Natural killer cell (primary cell): ENCODE measurements at regions not wholly inside any gene's neighbourhood (a gene's known extent, or its start where the extent isn't known, plus 50 kb on each side); places are given as distances from the start of the nearest gene placed in this dataset.

ENCODE experiments used
- ATAC-seq, 3 donors: fragments of 150-1000 bp in 2 of 3; fragments of 200-7000 bp in 1 of 3; cut with Tn5 transposase; 1 replicate in 1 of 3; 2 replicates in 2 of 3; pipeline ENCODE4 v1.10.0; 2021; ENCODE audit warnings: mild to moderate bottlenecking in 2 of 3, moderate library complexity in 2 of 3
- DNase-seq, 2 donors: peaks; one replicate each; pipeline versions ENCODE4 v3.0.0 to v3.0.0-alpha.2; 2013 to 2021; ENCODE audit warnings: mixed read lengths in 1 of 2
- H3K27ac ChIP-seq: one replicate; pipeline ENCODE4 v1.5.1; 2013; ENCODE audit warnings: mild to moderate bottlenecking, low read length
- H3K27me3 ChIP-seq: one replicate; pipeline ENCODE4 v1.6.1; 2013; ENCODE audit warnings: low read length; ENCODE audit not compliant: control insufficient read depth, insufficient read depth
- H3K36me3 ChIP-seq: one replicate; pipeline ENCODE4 v1.6.1; 2013; ENCODE audit warnings: low read length; ENCODE audit not compliant: control insufficient read depth, insufficient read depth
- H3K4me1 ChIP-seq: one replicate; pipeline ENCODE4 v1.6.1; 2013; ENCODE audit warnings: low read length; ENCODE audit not compliant: control insufficient read depth, insufficient read depth
- H3K4me3 ChIP-seq: one replicate; pipeline ENCODE4 v1.5.1; 2013; ENCODE audit warnings: low read length
- H3K9me3 ChIP-seq: one replicate; pipeline ENCODE4 v1.6.1; 2013; ENCODE audit warnings: low read length; ENCODE audit not compliant: control insufficient read depth, insufficient read depth
- H3K27ac Mint-ChIP-seq, 2 donors: one replicate each; pipeline ENCODE4 v1.8.0; 2022; ENCODE audit warnings: mild to moderate bottlenecking in 2 of 2, mixed read lengths in 2 of 2, moderate library complexity in 1 of 2
- H3K27me3 Mint-ChIP-seq, 2 donors: one replicate each; pipeline ENCODE4 v1.8.0; 2022; ENCODE audit warnings: low read depth in 2 of 2, mixed read lengths in 2 of 2
- H3K36me3 Mint-ChIP-seq: one replicate; pipeline ENCODE4 v1.8.0; 2022; ENCODE audit warnings: mixed read lengths
- H3K4me1 Mint-ChIP-seq, 2 donors: one replicate each; pipeline ENCODE4 v1.8.0; 2022; ENCODE audit warnings: mixed read lengths in 2 of 2
- H3K4me3 Mint-ChIP-seq: one replicate; pipeline ENCODE4 v1.8.0; 2022; ENCODE audit warnings: mild to moderate bottlenecking, moderate library complexity, mixed read lengths
- H3K9me3 Mint-ChIP-seq, 2 donors: one replicate each; pipeline ENCODE4 v1.8.0; 2022; ENCODE audit warnings: mixed read lengths in 2 of 2
- WGBS: methylation state at CpG from one replicate; pipeline ENCODE4 v1.1.7; 2013; ENCODE audit warnings: missing lambda C conversion rate; ENCODE audit not compliant: insufficient coverage; 5-methylcytosine and 5-hydroxymethylcytosine counted together
- intact Hi-C: fragments of 100-400 bp; cut with micrococcal nuclease; formaldehyde crosslinking; loops from one replicate; pipeline ENCODE4 v1.14.2; 2022
- TF ChIP-seq, protein P1 (sequence below): fragments of 200-600 bp; IDR thresholded peaks from one replicate; pipeline ENCODE4 v1.8.0; 2022; ENCODE audit warnings: antibody characterized with exemption

DNA sequence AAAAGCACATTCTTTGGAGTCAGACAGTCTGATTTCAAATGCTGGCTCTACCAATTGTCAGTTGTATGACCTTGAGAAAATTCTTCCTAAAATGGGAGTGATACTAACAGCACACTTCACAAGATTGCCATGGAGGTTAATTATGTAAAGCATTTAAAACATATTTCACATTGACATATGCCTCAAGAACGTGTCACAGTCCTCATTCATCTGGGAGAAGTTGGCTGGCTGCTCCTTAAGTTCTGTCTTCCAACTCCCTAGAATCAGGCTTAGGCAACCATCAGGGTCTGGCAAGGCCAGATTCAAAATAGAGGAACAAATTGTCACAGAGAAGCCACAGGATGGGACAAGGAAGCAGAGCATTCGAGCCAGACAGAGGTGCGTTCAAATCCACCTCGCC is 228.0 kb upstream of the RND3 start:
- H3K4me3 ChIP-seq, result no peak overlapping the region
- H3K9me3 Mint-ChIP-seq, result peaks cover 16 to 18% of the 10 kb centered on the region in 2 donors
- no peaks in the 10 kb centered on the region for H3K4me1 Mint-ChIP-seq
- no peak for DNase-seq
- H3K4me3 Mint-ChIP-seq, result no peak overlapping the region
- H3K36me3 ChIP-seq, result no peaks in the 10 kb centered on the region
- TF ChIP-seq, protein P1, sequence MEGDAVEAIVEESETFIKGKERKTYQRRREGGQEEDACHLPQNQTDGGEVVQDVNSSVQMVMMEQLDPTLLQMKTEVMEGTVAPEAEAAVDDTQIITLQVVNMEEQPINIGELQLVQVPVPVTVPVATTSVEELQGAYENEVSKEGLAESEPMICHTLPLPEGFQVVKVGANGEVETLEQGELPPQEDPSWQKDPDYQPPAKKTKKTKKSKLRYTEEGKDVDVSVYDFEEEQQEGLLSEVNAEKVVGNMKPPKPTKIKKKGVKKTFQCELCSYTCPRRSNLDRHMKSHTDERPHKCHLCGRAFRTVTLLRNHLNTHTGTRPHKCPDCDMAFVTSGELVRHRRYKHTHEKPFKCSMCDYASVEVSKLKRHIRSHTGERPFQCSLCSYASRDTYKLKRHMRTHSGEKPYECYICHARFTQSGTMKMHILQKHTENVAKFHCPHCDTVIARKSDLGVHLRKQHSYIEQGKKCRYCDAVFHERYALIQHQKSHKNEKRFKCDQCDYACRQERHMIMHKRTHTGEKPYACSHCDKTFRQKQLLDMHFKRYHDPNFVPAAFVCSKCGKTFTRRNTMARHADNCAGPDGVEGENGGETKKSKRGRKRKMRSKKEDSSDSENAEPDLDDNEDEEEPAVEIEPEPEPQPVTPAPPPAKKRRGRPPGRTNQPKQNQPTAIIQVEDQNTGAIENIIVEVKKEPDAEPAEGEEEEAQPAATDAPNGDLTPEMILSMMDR, result no peak
- H3K4me1 ChIP-seq, result no peaks in the 10 kb centered on the region
- no peak for ATAC-seq
- WGBS, result 80% methylated on average over 4 of the region's 4 CpGs
- no peak overlapping the region for H3K27ac ChIP-seq
- intact Hi-C loops, result no loop called here
- no peak overlapping the region for H3K27ac Mint-ChIP-seq
- H3K9me3 ChIP-seq, result no peaks in the 10 kb centered on the region
- peaks cover 8% of the 10 kb centered on the region for H3K36me3 Mint-ChIP-seq
- H3K27me3 Mint-ChIP-seq, result no peaks in the 10 kb centered on the region
- no peaks in the 10 kb centered on the region for H3K27me3 ChIP-seq

DNA sequence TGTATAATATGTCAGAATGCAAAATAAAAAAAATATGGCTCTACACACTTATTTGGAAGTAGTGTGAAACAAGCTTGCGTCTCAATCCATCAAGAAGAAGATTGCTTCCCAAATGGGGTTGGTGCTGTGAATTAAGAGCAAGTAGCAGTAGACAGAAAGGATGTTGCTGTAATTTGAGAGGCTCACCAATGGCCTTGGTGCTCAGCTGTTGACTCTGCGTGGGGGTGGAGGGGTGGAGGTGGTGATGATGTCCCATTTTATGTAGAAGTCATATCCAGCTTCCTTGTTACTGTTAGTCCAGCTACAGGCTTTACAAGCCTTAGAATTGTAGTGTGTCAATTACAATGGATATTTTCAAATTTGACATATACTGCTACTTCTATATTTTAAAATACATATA is 223.4 kb upstream of the RND3 start:
- H3K4me3 ChIP-seq, result no peak overlapping the region
- peaks cover 13 to 17% of the 10 kb centered on the region in 2 donors for H3K9me3 Mint-ChIP-seq
- WGBS, result 72% methylated on average over 2 of the region's 2 CpGs
- intact Hi-C loops, result no loop called here
- H3K36me3 Mint-ChIP-seq, result no peaks in the 10 kb centered on the region
- no peak overlapping the region for H3K27ac ChIP-seq
- H3K27ac Mint-ChIP-seq, result no peak overlapping the region
- no peak for DNase-seq
- H3K27me3 ChIP-seq, result no peaks in the 10 kb centered on the region
- H3K4me1 Mint-ChIP-seq, result no peaks in the 10 kb centered on the region
- H3K9me3 ChIP-seq, result no peaks in the 10 kb centered on the region
- no peaks in the 10 kb centered on the region for H3K4me1 ChIP-seq
- TF ChIP-seq, protein P1, result no peak
- H3K27me3 Mint-ChIP-seq, result no peaks in the 10 kb centered on the region
- H3K36me3 ChIP-seq, result no peaks in the 10 kb centered on the region
- no peak overlapping the region for H3K4me3 Mint-ChIP-seq
- no peak for ATAC-seq

DNA sequence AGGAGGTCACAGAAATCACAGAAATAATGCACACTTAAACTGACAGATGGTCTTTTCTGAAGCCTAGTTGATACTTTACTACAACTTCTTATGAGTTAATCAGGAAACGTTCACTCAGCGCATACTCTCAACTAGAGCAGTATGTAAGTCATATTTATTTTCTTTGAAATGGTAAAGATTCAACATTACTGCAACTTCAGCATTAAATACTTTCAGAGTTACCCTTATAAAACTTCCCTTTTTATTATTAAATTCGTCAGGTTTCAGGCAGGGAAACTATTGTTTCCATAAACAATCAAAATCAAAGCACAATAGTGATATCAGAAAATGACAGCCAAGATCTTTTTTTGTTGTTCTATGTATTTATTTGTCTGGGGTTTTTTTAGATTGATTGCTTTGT is 222.6 kb upstream of the RND3 start:
- DNase-seq (no peak), ATAC-seq (no peak)
- no peaks in the 10 kb centered on the region for H3K36me3 Mint-ChIP-seq
- Histone ChIP-seq H3K36me3 (no peaks in the 10 kb centered on the region), H3K9me3 (no peaks in the 10 kb centered on the region), H3K27me3 (no peaks in the 10 kb centered on the region), H3K4me1 (no peaks in the 10 kb centered on the region), H3K4me3 (no peak overlapping the region), H3K27ac (no peak overlapping the region)
- H3K4me3 Mint-ChIP-seq, result no peak overlapping the region
- H3K27ac Mint-ChIP-seq, result no peak overlapping the region
- H3K27me3 Mint-ChIP-seq, result no peaks in the 10 kb centered on the region
- no peaks in the 10 kb centered on the region for H3K4me1 Mint-ChIP-seq
- 76% methylated on average over 2 of the region's 3 CpGs for WGBS
- intact Hi-C loops, result no loop called here
- H3K9me3 Mint-ChIP-seq, result peaks cover 13 to 17% of the 10 kb centered on the region in 2 donors
- TF ChIP-seq, protein P1, result no peak

DNA sequence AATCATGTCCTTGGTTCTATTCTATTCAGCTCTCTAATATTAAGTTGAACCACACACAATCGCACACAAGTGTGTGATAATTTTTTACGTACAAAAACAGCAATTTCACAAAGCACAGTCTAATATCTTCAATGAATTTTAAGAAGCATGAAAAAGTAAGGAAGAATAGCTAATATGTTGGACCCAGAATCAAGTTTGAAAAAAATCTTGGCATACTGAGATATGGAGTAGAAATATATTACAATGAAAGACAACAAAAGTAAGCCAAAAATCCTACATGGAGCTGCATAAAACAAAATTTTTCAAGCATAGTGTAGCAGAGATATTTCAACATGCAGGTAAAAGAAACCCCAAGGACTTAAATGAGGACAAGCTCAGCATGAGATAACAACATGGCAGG is 219.1 kb upstream of the RND3 start:
- no peaks in the 10 kb centered on the region for H3K9me3 ChIP-seq
- Mint-ChIP-seq H3K9me3 (peaks cover 5 to 12% of the 10 kb centered on the region in 2 donors), H3K27me3 (no peaks in the 10 kb centered on the region), H3K4me1 (no peaks in the 10 kb centered on the region), H3K4me3 (no peak overlapping the region), H3K36me3 (no peaks in the 10 kb centered on the region), H3K27ac (no peak overlapping the region)
- no peaks in the 10 kb centered on the region for H3K27me3 ChIP-seq
- no peaks in the 10 kb centered on the region for H3K36me3 ChIP-seq
- no peak overlapping the region for H3K4me3 ChIP-seq
- no peaks in the 10 kb centered on the region for H3K4me1 ChIP-seq
- TF ChIP-seq, protein P1, result no peak
- DNase-seq, result no peak
- WGBS, result no CpG with 5 or more reads among the region's 2 CpGs
- no peak for ATAC-seq
- no peak overlapping the region for H3K27ac ChIP-seq
- intact Hi-C loops, result no loop called here
